Tibial nerve (tissue), 3 donors: ENCODE measurements at regions not wholly inside any gene's neighbourhood (a gene's known extent, or its start where the extent isn't known, plus 50 kb on each side); places are given as distances from the start of the nearest gene placed in this dataset.

Experiments
- POLR2A ChIP-seq, 2 donors: fragments of 450-650 bp; IDR thresholded peaks; one replicate each; pipeline ENCODE4 v1.6.1; 2017; ENCODE audit warnings: antibody characterized with exemption in 2 of 2, mild to moderate bottlenecking in 2 of 2, moderate library complexity in 2 of 2
- TF ChIP-seq, protein P1 (sequence below), 5 experiments: fragments of 200-600 bp in 3 of 5; fragments of 450-650 bp in 2 of 5; sonication (generic) in 3 of 5; IDR thresholded peaks; one replicate each; pipeline ENCODE4 v1.5.1; 2016 to 2019; ENCODE audit warnings: antibody characterized with exemption in 5 of 5, mild to moderate bottlenecking in 3 of 5, moderate library complexity in 2 of 5

DNA sequence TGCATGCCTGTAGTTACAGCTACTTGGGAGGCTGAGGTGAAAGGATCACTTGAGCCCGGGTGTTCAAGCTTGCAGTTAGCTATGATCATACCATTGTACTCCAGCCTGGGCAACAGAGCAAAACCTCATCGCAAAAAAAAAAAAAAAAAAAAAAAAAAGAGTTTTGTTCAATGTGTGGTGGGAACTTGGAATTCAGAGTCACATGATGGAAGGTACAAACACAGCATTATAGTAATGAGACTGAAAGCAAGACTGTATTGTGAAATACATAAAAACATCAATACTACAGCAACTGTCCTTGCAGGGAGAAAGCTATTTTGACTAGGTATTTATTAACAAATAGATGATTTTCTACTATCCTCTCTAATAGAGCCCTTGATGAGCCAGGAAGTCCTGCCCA, 393.2 kb downstream of the DLEU7 start:
- no peak for TF ChIP-seq POLR2A (IDR thresholded peaks at IDR 0.05)
- TF ChIP-seq, protein P1, sequence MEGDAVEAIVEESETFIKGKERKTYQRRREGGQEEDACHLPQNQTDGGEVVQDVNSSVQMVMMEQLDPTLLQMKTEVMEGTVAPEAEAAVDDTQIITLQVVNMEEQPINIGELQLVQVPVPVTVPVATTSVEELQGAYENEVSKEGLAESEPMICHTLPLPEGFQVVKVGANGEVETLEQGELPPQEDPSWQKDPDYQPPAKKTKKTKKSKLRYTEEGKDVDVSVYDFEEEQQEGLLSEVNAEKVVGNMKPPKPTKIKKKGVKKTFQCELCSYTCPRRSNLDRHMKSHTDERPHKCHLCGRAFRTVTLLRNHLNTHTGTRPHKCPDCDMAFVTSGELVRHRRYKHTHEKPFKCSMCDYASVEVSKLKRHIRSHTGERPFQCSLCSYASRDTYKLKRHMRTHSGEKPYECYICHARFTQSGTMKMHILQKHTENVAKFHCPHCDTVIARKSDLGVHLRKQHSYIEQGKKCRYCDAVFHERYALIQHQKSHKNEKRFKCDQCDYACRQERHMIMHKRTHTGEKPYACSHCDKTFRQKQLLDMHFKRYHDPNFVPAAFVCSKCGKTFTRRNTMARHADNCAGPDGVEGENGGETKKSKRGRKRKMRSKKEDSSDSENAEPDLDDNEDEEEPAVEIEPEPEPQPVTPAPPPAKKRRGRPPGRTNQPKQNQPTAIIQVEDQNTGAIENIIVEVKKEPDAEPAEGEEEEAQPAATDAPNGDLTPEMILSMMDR (IDR thresholded peaks at IDR 0.05), result no peak
